ENCODE measurements at regions not wholly inside any gene's neighbourhood (a gene's known extent, or its start where the extent isn't known, plus 50 kb on each side); places are given as distances from the start of the nearest gene placed in this dataset.

- TF ChIP-seq FOXO4 (CRISPR knock-in tag; conservative IDR thresholded peaks at IDR 0.05) (0 out of 2 replicates have a peak, but pooled peaks have one; percentile 49), ZNF331 (CRISPR knock-in tag; IDR thresholded peaks at IDR 0.05) (0 out of 2 replicates have a peak, but pooled peaks have one; percentile 11), BHLHE40 (IDR thresholded peaks at IDR 0.05; ENCODE audit: low read length) (peak; percentile 97), USF2 (IDR thresholded peaks at IDR 0.05; ENCODE audit: low read depth, low read length) (0 out of 2 replicates have a peak, but pooled peaks have one; percentile 17), USF2 (CRISPR knock-in tag; IDR thresholded peaks at IDR 0.05; ENCODE audit: borderline replicate concordance) (no peak), THAP11 (CRISPR knock-in tag; IDR thresholded peaks at IDR 0.05) (0 out of 2 replicates have a peak, but pooled peaks have one; percentile 11), MED1 (CRISPR knock-in tag; IDR thresholded peaks at IDR 0.05) (peak; percentile 16; the same call in 1 of the 2 replicates), ZMYM4 (CRISPR knock-in tag; IDR thresholded peaks at IDR 0.05) (peak; percentile 50; the same call in 1 of the 2 replicates), RAD21 (CRISPR knock-in tag; IDR thresholded peaks at IDR 0.05) (peak; percentile 51; the same call in 1 of the 2 replicates), MYNN (CRISPR knock-in tag; IDR thresholded peaks at IDR 0.05; ENCODE audit: low read depth) (no peak), KLF11 (CRISPR knock-in tag; IDR thresholded peaks at IDR 0.05) (no peak), SMC3 (IDR thresholded peaks at IDR 0.05; ENCODE audit: low read length) (peak; percentile 60; the same call in 1 of the 2 replicates), ZNF17 (CRISPR knock-in tag; IDR thresholded peaks at IDR 0.05) (no peak), ZFX (CRISPR knock-in tag; IDR thresholded peaks at IDR 0.05; ENCODE audit: low read depth) (no peak)
- TF ChIP-seq, protein P1, sequence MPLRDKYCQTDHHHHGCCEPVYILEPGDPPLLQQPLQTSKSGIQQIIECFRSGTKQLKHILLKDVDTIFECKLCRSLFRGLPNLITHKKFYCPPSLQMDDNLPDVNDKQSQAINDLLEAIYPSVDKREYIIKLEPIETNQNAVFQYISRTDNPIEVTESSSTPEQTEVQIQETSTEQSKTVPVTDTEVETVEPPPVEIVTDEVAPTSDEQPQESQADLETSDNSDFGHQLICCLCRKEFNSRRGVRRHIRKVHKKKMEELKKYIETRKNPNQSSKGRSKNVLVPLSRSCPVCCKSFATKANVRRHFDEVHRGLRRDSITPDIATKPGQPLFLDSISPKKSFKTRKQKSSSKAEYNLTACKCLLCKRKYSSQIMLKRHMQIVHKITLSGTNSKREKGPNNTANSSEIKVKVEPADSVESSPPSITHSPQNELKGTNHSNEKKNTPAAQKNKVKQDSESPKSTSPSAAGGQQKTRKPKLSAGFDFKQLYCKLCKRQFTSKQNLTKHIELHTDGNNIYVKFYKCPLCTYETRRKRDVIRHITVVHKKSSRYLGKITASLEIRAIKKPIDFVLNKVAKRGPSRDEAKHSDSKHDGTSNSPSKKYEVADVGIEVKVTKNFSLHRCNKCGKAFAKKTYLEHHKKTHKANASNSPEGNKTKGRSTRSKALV (CRISPR knock-in tag; IDR thresholded peaks at IDR 0.05), result no peak
- TF ChIP-seq, protein P2, sequence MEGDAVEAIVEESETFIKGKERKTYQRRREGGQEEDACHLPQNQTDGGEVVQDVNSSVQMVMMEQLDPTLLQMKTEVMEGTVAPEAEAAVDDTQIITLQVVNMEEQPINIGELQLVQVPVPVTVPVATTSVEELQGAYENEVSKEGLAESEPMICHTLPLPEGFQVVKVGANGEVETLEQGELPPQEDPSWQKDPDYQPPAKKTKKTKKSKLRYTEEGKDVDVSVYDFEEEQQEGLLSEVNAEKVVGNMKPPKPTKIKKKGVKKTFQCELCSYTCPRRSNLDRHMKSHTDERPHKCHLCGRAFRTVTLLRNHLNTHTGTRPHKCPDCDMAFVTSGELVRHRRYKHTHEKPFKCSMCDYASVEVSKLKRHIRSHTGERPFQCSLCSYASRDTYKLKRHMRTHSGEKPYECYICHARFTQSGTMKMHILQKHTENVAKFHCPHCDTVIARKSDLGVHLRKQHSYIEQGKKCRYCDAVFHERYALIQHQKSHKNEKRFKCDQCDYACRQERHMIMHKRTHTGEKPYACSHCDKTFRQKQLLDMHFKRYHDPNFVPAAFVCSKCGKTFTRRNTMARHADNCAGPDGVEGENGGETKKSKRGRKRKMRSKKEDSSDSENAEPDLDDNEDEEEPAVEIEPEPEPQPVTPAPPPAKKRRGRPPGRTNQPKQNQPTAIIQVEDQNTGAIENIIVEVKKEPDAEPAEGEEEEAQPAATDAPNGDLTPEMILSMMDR (CRISPR knock-in tag; IDR thresholded peaks at IDR 0.05), result peak; percentile 90
- TF ChIP-seq, protein P3, sequence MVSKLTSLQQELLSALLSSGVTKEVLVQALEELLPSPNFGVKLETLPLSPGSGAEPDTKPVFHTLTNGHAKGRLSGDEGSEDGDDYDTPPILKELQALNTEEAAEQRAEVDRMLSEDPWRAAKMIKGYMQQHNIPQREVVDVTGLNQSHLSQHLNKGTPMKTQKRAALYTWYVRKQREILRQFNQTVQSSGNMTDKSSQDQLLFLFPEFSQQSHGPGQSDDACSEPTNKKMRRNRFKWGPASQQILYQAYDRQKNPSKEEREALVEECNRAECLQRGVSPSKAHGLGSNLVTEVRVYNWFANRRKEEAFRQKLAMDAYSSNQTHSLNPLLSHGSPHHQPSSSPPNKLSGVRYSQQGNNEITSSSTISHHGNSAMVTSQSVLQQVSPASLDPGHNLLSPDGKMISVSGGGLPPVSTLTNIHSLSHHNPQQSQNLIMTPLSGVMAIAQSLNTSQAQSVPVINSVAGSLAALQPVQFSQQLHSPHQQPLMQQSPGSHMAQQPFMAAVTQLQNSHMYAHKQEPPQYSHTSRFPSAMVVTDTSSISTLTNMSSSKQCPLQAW (CRISPR knock-in tag; IDR thresholded peaks at IDR 0.05), result peak; percentile 46; the same call in 1 of the 2 replicates
Observed at GRCh38 chr2:152925547-152926448, 207.4 kb downstream of the ARL6IP6 start (continued).

All from HepG2 (cell line).